ENCODE measurements at regions not wholly inside any gene's neighbourhood (a gene's known extent, or its start where the extent isn't known, plus 50 kb on each side); places are given as distances from the start of the nearest gene placed in this dataset.
"Not testable (repeated sequence)": the region's sequence is repeated elsewhere in the genome, so short reads cannot be mapped to it uniquely, and the experiment has no call there.

DNA sequence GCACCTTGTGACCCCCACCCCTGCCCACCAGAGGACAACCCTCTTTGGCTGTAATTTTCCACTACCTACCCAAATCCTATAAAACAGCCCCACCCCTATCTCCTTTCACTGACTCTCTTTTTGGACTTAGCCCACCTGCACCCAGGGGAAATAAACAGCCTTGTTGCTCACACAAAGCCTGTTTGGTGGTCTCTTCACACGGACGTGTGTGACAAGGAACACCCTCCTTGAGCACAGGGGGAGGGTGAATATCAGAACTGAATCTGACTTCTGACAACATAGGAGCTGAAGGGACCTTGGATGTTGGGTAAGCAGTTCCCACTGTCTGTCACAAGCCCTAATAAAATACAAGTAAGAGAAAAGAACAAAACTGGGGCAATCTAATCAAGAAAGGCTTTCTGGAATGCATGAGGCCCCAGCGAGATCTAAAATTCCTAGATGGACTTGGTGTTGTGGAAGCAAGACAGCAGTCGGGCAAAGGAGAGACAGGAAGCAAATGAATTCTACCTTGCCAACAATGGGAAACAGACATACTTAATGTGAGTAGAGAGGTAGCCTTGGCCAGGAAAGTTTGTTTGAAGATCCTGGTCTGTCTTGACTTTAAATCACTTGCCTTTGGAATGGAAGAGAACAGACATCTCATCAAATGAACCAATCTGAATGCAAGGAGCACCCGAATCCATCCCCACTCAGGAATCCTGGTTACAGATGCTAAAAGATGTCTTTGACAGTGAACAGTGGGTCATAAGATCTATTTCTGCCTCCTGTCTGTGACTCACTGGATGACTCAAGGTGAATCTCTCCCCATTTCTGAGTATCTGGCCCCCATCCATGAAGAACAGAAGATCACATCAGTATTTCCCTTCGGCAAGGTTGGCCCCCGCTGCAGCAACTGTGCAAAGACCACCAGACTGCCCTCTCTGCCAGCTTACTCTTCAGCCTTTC is 53.3 kb downstream of the OLFML3 start:
- DNase-seq (ENCODE audit: low read depth) = no peak
- no peak overlapping the region for H3K4me3 ChIP-seq (ENCODE audit: low read depth, low read length)
- no peak for TF ChIP-seq CTCF (IDR thresholded peaks at IDR 0.05; ENCODE audit: insufficient read depth, low read depth, low read length, missing control alignments)

DNA sequence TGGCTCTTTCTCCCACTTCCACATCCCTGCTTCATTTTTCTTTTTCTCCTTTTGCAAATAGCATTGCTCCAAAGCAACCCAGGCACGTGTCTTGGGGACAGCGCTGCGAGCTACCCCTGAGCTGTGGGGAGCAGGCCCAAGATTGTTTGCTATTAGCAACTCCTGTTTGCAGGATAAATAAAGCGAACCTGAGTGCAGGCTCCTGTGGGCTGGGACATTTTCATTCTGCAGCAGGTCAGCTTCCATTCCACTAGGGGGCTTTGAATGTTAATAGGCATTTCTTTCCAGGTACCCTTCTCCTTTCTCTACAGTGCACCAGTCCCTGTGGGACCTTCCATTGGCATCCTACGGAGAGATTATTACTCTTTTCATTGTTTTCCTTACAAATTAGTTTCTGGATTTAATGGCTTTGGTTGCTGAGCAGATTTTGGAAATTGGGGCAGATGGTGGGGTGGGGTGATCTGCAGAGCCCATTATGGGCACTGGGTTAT is 54.0 kb downstream of the OLFML3 start:
- DNase-seq (ENCODE audit: low read depth) = peak; percentile 23
- no peak overlapping the region for H3K4me3 ChIP-seq (ENCODE audit: low read depth, low read length)

GRCh38 chr1:114033961-114034360 is 54.7 kb downstream of the OLFML3 start:
- no peak for DNase-seq (ENCODE audit: low read depth)
- no peak for TF ChIP-seq CTCF (IDR thresholded peaks at IDR 0.05; ENCODE audit: insufficient read depth, low read depth, low read length, missing control alignments)

More for the DNA sequence above, 54.0 kb downstream of the OLFML3 start:
- peak; percentile 49 for TF ChIP-seq CTCF (IDR thresholded peaks at IDR 0.05; ENCODE audit: insufficient read depth, low read depth, low read length, missing control alignments)

DNA sequence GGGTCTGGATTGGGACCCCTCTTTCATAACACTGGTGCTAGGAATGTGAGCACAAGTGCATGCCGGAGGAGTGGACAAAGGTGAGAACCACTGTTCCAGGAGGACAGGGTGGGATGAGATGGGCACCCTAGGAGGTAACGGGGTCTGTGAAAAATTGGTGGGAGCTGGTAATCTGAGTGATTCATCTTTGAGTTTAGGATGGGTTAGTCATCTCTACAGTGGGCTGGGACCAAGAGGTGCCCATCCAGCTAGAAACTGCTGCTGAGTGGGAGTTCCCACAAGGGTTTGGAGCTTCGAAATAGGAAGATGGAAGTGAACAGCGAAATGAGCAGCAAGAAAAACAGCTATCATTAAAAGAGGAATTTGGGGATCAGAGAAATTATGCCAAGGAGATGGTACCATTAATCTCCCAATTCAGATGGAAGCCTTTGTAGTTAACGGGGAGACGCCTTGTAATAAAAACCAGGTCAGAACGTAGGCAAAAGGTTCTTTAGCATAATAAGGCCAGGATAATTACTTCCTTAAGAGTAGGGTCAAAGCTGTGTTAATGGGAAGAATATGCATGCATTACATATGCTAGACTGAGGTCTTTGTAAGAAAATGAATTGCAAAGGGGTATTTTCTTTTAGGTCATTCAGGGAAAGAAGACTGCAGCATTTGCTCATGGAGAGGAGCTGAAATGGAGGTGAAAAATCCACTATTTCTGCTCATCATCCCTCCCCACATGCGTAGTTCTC is 55.5 kb downstream of the OLFML3 start:
- no peak overlapping the region for H3K4me3 ChIP-seq (ENCODE audit: low read depth, low read length)
- no peak for DNase-seq (ENCODE audit: low read depth)
- TF ChIP-seq CTCF (IDR thresholded peaks at IDR 0.05; ENCODE audit: insufficient read depth, low read depth, low read length, missing control alignments) = no peak

More at GRCh38 chr1:114033961-114034360, 54.7 kb downstream of the OLFML3 start:
- no peak overlapping the region for H3K4me3 ChIP-seq (ENCODE audit: low read depth, low read length)

GRCh38 chr1:114035304-114035700 is 56.0 kb downstream of the OLFML3 start:
- TF ChIP-seq CTCF (IDR thresholded peaks at IDR 0.05; ENCODE audit: insufficient read depth, low read depth, low read length, missing control alignments) = no peak
- no peak for DNase-seq (ENCODE audit: low read depth)
- no peak overlapping the region for H3K4me3 ChIP-seq (ENCODE audit: low read depth, low read length)

DNA sequence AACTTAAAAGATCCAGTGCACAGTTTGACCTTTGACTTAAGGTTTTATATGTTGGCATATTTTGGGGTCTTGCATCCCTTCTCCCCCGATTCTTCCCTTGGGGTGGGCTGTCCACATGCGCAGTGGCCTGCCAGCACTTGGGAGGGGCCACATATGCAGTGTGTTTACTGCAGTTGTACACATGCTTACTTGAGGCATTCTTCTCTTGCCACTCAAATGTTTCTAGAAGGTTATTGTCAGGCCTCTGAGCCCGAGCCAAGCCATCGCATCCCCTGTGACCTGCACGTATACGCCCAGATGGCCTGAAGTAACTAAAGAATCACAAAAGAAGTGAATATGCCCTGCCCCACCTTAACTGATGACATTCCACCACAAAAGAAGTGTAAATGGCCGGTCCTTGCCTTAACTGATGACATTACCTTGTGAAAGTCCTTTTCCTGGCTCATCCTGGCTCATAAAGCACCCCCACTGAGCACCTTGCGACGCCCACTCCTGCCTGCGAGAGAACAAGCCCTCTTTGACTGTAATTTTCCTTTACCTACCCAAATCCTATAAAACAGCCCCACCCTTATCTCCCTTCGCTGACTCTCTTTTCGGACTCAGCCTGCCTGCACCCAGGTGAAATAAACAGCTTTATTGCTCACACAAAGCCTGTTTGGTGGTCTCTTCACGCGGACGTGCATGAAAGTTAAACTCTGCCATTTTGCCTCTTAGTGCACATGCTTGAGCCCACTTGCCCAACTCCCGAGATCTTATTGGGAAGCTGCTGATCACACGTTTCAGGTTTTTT is 57.8 kb downstream of the OLFML3 start:
- not testable (repeated sequence) for H3K4me3 ChIP-seq (ENCODE audit: low read depth, low read length); DNase-seq (ENCODE audit: low read depth)

GRCh38 chr1:114037631-114037890 is 58.3 kb downstream of the OLFML3 start:
- no peak overlapping the region for H3K4me3 ChIP-seq (ENCODE audit: low read depth, low read length)
- no peak for DNase-seq (ENCODE audit: low read depth)
- no peak for TF ChIP-seq CTCF (IDR thresholded peaks at IDR 0.05; ENCODE audit: insufficient read depth, low read depth, low read length, missing control alignments)

Data from GM12865 (cell line).